SK-N-MC (cell line): ENCODE measurements at regions not wholly inside any gene's neighbourhood (a gene's known extent, or its start where the extent isn't known, plus 50 kb on each side); places are given as distances from the start of the nearest gene placed in this dataset.

ENCODE experiments used
- EZH2 ChIP-seq: fragments of 200-600 bp; sonication (generic); IDR thresholded peaks from one replicate; pipeline ENCODE4 v1.6.1; 2017; ENCODE audit warnings: antibody characterized with exemption
- FOXP2 ChIP-seq: optimal IDR thresholded peaks from 2 replicates; pipeline ENCODE3; 2011; ENCODE audit warnings: mild to moderate bottlenecking, moderate library complexity; ENCODE audit not compliant: insufficient read depth; ENCODE audit errors: extremely low read length, control extremely low read depth
- POLR2AphosphoS5 ChIP-seq: IDR thresholded peaks from 2 replicates; pipeline ENCODE4 v1.6.1; 2012; ENCODE audit warnings: mild to moderate bottlenecking, low read depth, low read length, borderline replicate concordance

DNA sequence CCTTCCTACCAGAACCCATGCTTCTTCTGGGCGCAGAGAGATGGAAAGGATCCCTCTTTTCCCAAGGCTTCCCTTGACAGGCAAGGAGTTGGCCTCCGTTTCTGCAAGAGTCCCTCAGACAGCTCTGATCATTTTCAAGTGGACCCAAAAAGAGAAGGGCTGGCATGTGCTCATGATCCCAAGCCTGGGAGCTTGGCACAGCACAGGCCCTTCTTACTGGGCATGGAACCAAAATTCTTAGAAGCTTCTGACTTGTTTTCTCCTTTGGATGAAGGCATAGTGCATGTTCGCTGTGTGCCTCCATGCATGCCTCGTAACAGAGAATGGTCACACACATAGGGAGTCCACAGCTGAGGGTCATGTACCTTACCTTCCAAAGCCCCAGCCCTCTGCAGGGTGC is 449.6 kb downstream of the MIAT start:
- TF ChIP-seq POLR2AphosphoS5 (no peak), EZH2 (no peak), FOXP2 (no peak)
